ENCODE measurements at regions not wholly inside any gene's neighbourhood (a gene's known extent, or its start where the extent isn't known, plus 50 kb on each side); places are given as distances from the start of the nearest gene placed in this dataset.

GRCh38 chr3:135834465-135834864 lies 131.1 kb upstream of the PPP2R3A start:
- Histone ChIP-seq H4K20me1 (ENCODE audit: insufficient read depth, low read length) (no peaks in the 10 kb centered on the region), H3K4me2 (ENCODE audit: insufficient read depth, low read length) (no peak overlapping the region), H2AFZ (ENCODE audit: low read length) (no peak overlapping the region), H3K27me3 (ENCODE audit: insufficient read depth, low read length) (no peaks in the 10 kb centered on the region), H3K79me2 (ENCODE audit: insufficient read depth, low read length) (no peaks in the 10 kb centered on the region), H3K4me1 (ENCODE audit: insufficient read depth, low read length) (no peaks in the 10 kb centered on the region), H3K9me3 (ENCODE audit: low read depth, low read length) (no peaks in the 10 kb centered on the region), H3K27ac (ENCODE audit: low read depth, low read length) (no peak overlapping the region), H3K36me3 (ENCODE audit: insufficient read depth, low read length) (no peaks in the 10 kb centered on the region), H3K4me3 (ENCODE audit: insufficient read depth, low read length) (no peak overlapping the region)
- TF ChIP-seq, protein P1, sequence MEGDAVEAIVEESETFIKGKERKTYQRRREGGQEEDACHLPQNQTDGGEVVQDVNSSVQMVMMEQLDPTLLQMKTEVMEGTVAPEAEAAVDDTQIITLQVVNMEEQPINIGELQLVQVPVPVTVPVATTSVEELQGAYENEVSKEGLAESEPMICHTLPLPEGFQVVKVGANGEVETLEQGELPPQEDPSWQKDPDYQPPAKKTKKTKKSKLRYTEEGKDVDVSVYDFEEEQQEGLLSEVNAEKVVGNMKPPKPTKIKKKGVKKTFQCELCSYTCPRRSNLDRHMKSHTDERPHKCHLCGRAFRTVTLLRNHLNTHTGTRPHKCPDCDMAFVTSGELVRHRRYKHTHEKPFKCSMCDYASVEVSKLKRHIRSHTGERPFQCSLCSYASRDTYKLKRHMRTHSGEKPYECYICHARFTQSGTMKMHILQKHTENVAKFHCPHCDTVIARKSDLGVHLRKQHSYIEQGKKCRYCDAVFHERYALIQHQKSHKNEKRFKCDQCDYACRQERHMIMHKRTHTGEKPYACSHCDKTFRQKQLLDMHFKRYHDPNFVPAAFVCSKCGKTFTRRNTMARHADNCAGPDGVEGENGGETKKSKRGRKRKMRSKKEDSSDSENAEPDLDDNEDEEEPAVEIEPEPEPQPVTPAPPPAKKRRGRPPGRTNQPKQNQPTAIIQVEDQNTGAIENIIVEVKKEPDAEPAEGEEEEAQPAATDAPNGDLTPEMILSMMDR (IDR thresholded peaks at IDR 0.05; ENCODE audit: extremely low read depth, low read depth, low read length), result no peak
- DNase-seq (ENCODE audit: insufficient read length, low spot score, missing footprints), result no peak

DNA sequence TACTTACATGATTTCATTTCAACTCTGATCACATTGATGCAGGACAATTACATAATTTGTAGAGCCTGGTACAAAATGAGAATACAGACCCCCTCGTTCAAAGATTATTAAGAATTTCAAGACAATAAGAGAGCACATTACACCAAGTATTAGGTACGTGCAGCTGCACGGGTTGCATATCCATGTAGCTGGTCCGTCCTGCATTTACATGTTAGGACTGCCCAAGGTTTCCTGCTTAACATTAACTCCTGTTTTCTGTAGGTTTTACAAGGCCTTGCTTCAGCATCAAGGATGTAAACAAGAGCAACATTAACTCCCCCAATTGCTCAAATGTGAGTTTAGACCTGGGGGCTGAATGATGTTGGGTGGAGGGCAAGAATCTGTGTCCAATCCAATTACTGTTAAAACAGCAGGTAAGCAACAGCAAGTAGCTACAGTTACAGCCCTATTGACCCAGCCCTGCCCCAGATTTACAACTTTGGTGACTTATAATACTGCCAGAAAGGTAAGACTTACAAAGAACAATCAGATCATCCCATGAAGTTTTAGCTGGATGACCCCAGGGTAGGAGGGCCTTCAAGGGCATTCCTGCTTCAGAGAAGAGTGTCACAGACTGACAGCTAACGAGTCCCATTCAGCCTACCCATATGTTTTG lies 127.4 kb upstream of the PPP2R3A start:
- Histone ChIP-seq H3K79me2 (ENCODE audit: insufficient read depth, low read length) (no peaks in the 10 kb centered on the region), H3K4me1 (ENCODE audit: insufficient read depth, low read length) (no peaks in the 10 kb centered on the region), H3K9me3 (ENCODE audit: low read depth, low read length) (no peaks in the 10 kb centered on the region), H3K4me2 (ENCODE audit: insufficient read depth, low read length) (no peak overlapping the region), H3K4me3 (ENCODE audit: insufficient read depth, low read length) (no peak overlapping the region), H3K27me3 (ENCODE audit: insufficient read depth, low read length) (no peaks in the 10 kb centered on the region), H3K27ac (ENCODE audit: low read depth, low read length) (no peak overlapping the region), H3K36me3 (ENCODE audit: insufficient read depth, low read length) (no peaks in the 10 kb centered on the region), H2AFZ (ENCODE audit: low read length) (no peak overlapping the region), H4K20me1 (ENCODE audit: insufficient read depth, low read length) (no peaks in the 10 kb centered on the region)
- no peak for DNase-seq (ENCODE audit: insufficient read length, low spot score, missing footprints)
- TF ChIP-seq, protein P1 (IDR thresholded peaks at IDR 0.05; ENCODE audit: extremely low read depth, low read depth, low read length), result no peak

DNA sequence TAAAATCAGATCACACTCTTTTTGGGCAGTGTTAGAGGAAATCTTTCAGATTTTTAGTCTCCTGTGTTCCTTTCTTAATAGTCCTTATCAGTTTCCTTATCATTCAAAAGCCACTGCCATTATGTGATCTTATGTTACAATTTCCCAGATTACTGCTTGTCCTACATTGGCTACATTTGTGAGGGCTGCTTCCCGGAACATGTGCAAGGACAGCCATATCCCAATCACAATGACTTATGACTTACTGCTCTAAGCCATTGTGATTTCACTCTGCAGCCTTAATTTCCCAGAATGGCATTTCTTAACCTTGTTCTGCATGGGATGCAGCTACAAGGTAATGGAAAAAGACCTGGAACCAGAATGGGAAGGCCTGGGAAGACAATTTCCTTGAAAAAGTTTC lies 125.1 kb upstream of the PPP2R3A start:
- Histone ChIP-seq H3K36me3 (ENCODE audit: insufficient read depth, low read length) (no peaks in the 10 kb centered on the region), H2AFZ (ENCODE audit: low read length) (no peak overlapping the region), H3K79me2 (ENCODE audit: insufficient read depth, low read length) (no peaks in the 10 kb centered on the region), H3K9me3 (ENCODE audit: low read depth, low read length) (no peaks in the 10 kb centered on the region), H3K4me2 (ENCODE audit: insufficient read depth, low read length) (no peak overlapping the region), H3K27ac (ENCODE audit: low read depth, low read length) (no peak overlapping the region), H4K20me1 (ENCODE audit: insufficient read depth, low read length) (no peaks in the 10 kb centered on the region), H3K4me3 (ENCODE audit: insufficient read depth, low read length) (no peak overlapping the region), H3K27me3 (ENCODE audit: insufficient read depth, low read length) (no peaks in the 10 kb centered on the region), H3K4me1 (ENCODE audit: insufficient read depth, low read length) (no peaks in the 10 kb centered on the region)
- no peak for DNase-seq (ENCODE audit: insufficient read length, low spot score, missing footprints)
- TF ChIP-seq, protein P1 (IDR thresholded peaks at IDR 0.05; ENCODE audit: extremely low read depth, low read depth, low read length), result no peak

DNA sequence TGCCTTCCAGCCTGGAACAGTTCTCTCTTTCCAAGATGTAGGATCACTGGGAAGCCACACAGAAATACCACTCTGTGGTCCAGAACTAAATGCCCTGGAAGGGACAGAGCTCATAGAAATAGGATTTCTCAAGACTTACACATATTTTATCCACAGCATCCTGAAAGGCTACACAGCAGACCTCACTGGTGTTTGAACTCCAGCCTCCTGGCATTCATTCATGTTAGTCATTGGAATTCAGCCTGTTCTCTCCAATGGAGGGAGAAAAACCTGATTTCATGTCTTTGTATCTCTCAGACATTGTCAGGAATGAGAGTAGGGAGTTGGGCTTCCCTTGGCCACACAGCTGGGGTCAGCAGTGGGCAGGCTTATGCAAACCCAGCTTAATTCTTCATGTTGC lies 121.1 kb upstream of the PPP2R3A start:
- Histone ChIP-seq H3K27me3 (ENCODE audit: insufficient read depth, low read length) (no peaks in the 10 kb centered on the region), H3K4me1 (ENCODE audit: insufficient read depth, low read length) (no peaks in the 10 kb centered on the region), H4K20me1 (ENCODE audit: insufficient read depth, low read length) (no peaks in the 10 kb centered on the region), H3K9me3 (ENCODE audit: low read depth, low read length) (no peaks in the 10 kb centered on the region), H3K4me2 (ENCODE audit: insufficient read depth, low read length) (no peak overlapping the region), H3K4me3 (ENCODE audit: insufficient read depth, low read length) (no peak overlapping the region), H3K79me2 (ENCODE audit: insufficient read depth, low read length) (no peaks in the 10 kb centered on the region), H3K27ac (ENCODE audit: low read depth, low read length) (no peak overlapping the region), H2AFZ (ENCODE audit: low read length) (no peak overlapping the region), H3K36me3 (ENCODE audit: insufficient read depth, low read length) (no peaks in the 10 kb centered on the region)
- DNase-seq (ENCODE audit: insufficient read length, low spot score, missing footprints), result no peak
- TF ChIP-seq, protein P1 (IDR thresholded peaks at IDR 0.05; ENCODE audit: extremely low read depth, low read depth, low read length), result no peak
